ENCODE measurements at regions not wholly inside any gene's neighbourhood (a gene's known extent, or its start where the extent isn't known, plus 50 kb on each side); places are given as distances from the start of the nearest gene placed in this dataset.

GRCh38 chr17:51352798-51353197 is 92.5 kb downstream of the UTP18 start:
- TF ChIP-seq CTCF (IDR thresholded peaks at IDR 0.05) (no peak), POLR2A (IDR thresholded peaks at IDR 0.05) (no peak)

All from thyroid gland (tissue), 4 donors.